ENCODE measurements at regions not wholly inside any gene's neighbourhood (a gene's known extent, or its start where the extent isn't known, plus 50 kb on each side); places are given as distances from the start of the nearest gene placed in this dataset.

DNA sequence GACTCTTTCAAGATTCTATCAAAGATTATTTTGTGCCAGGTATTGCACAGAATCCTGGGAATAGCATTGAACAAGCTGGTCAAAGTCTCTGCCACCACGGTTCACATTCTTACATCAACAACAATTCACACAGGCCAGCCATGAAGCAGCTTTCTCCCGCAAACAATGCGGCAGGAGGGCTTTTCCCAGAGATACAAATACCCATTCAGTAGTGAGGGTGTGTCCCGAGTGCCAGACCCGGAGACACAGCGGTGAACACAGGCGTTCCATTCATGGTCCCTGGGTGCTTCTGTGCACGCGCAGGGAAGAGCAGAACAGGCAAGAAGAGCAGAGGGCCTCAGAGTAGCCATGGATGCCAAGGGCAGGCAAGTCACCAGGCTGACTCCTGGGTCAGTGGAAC is 83.3 kb upstream of the PDE10A start:
- Histone ChIP-seq H3K4me1 (peaks cover 0 to 12% (median 7%) of the 10 kb centered on the region in 4 donors), H3K9me3 (no peaks in the 10 kb centered on the region), H3K27me3 (no peaks in the 10 kb centered on the region), H3K27ac (replicated peaks in 1 of 4) (no peak overlapping the region), H3K36me3 (no peaks in the 10 kb centered on the region), H3K4me3 (no peak overlapping the region)
- no peak for TF ChIP-seq POLR2A (IDR thresholded peaks at IDR 0.05; ENCODE audit: low read depth)
- no peak for TF ChIP-seq POLR2AphosphoS5 (IDR thresholded peaks at IDR 0.05)
- TF ChIP-seq, protein P1, sequence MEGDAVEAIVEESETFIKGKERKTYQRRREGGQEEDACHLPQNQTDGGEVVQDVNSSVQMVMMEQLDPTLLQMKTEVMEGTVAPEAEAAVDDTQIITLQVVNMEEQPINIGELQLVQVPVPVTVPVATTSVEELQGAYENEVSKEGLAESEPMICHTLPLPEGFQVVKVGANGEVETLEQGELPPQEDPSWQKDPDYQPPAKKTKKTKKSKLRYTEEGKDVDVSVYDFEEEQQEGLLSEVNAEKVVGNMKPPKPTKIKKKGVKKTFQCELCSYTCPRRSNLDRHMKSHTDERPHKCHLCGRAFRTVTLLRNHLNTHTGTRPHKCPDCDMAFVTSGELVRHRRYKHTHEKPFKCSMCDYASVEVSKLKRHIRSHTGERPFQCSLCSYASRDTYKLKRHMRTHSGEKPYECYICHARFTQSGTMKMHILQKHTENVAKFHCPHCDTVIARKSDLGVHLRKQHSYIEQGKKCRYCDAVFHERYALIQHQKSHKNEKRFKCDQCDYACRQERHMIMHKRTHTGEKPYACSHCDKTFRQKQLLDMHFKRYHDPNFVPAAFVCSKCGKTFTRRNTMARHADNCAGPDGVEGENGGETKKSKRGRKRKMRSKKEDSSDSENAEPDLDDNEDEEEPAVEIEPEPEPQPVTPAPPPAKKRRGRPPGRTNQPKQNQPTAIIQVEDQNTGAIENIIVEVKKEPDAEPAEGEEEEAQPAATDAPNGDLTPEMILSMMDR (IDR thresholded peaks at IDR 0.05): no peak
- no peak for TF ChIP-seq EP300 (IDR thresholded peaks at IDR 0.05)
- 84% methylated on average over 9 of the region's 9 CpGs for WGBS
- no peak for DNase-seq (ENCODE audit: extremely low spot score)
- intact Hi-C loops (cut with DNase I): no loop called here

DNA sequence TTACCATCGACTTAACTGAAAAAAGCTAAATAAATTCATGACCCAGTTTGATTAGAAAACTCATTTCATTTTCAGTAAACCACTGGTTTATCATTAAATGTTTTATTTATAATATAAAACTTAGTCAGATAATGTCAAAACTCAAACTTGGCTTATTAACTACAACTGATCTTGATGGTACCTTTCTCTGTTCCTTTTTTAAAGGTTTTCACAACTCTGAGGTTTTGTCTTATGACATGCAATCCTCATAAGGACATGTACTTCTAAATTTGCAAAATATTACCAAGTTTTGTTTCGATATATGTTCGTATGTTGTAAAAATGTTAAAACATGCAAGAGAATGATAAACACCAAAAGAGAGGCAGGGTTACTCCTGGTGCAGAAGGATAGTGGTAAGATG is 82.5 kb upstream of the PDE10A start:
- Histone ChIP-seq H3K4me1 (peaks cover 0 to 12% (median 7%) of the 10 kb centered on the region in 4 donors), H3K36me3 (no peaks in the 10 kb centered on the region), H3K27ac (replicated peaks in 1 of 4) (no peak overlapping the region), H3K9me3 (no peaks in the 10 kb centered on the region), H3K27me3 (no peaks in the 10 kb centered on the region), H3K4me3 (no peak overlapping the region)
- TF ChIP-seq EP300 (IDR thresholded peaks at IDR 0.05) (no peak), POLR2A (IDR thresholded peaks at IDR 0.05; ENCODE audit: low read depth) (no peak), POLR2AphosphoS5 (IDR thresholded peaks at IDR 0.05) (no peak)
- TF ChIP-seq, protein P1 (IDR thresholded peaks at IDR 0.05): no peak
- 95% methylated on average over 3 of the region's 3 CpGs for WGBS
- intact Hi-C loops (cut with DNase I): no loop called here
- DNase-seq (ENCODE audit: extremely low spot score): no peak

DNA sequence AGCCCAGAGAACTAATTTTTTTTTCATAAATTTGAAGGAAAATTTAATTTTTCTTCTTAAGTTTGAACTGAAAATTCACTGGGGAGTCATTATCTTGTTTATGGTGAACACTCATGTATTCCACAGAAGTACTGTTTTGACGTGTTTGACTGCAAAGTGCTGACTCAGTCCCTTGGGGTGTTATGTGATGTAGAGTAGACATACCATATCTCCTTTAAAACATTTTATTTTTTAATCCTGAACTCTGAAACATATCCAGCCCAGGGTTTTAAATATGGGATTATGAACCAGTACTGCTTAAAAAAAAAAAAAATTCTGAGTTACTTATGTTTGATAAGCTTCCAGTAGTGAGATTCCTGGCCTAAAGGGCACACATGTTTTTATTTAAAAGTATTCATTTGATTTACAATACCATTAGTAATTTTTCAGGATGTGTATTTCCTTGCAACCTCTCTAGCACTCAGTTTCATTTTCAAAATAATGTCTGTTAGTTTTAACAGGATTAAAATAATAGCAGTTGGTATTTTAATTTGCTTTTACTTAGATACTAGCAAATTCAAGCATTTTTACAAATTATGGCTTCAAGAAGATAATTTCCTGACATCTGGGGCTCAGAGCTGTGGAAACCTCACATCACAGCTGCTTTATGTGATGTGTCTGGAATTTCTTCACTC is 81.7 kb upstream of the PDE10A start:
- WGBS: 69% methylated on average over 1 of the region's 1 CpG
- Histone ChIP-seq H3K27ac (replicated peaks in 1 of 4) (no peak overlapping the region), H3K9me3 (no peaks in the 10 kb centered on the region), H3K4me1 (peaks cover 0 to 12% (median 7%) of the 10 kb centered on the region in 4 donors), H3K36me3 (no peaks in the 10 kb centered on the region), H3K27me3 (no peaks in the 10 kb centered on the region), H3K4me3 (no peak overlapping the region)
- TF ChIP-seq POLR2AphosphoS5 (IDR thresholded peaks at IDR 0.05) (no peak), POLR2A (IDR thresholded peaks at IDR 0.05; ENCODE audit: low read depth) (no peak), EP300 (IDR thresholded peaks at IDR 0.05) (no peak)
- TF ChIP-seq, protein P1 (IDR thresholded peaks at IDR 0.05): no peak
- no peak for DNase-seq (ENCODE audit: extremely low spot score)
- intact Hi-C loops (cut with DNase I): no loop called here

DNA sequence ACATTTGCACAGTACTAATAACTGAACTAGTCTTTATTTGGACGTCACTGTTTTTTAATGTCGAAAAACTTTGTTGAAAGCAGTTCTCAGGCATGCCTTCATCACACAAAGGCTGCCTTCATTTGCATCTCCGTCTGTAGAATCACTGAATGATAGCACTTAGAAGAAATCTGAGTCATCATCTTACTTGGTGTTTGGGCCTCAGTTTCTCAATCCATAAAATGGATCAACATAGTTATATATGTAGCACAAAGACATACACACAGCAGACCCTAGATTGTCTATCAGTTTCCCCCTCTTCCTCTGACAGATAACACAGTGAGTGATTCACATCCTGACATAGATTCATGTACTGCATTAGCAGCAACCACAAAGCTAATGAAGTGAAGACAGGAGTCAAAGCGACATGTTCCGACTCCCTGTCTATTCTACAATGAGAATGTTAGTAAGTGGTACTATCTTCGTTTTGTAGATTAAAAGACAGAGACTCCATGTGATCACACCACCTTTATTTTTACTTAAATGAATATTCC is 80.4 kb upstream of the PDE10A start:
- no peak for DNase-seq (ENCODE audit: extremely low spot score)
- H3K4me3 ChIP-seq: no peak overlapping the region
- no peaks in the 10 kb centered on the region for H3K27me3 ChIP-seq
- no peak for TF ChIP-seq EP300 (IDR thresholded peaks at IDR 0.05)
- no peak for TF ChIP-seq POLR2AphosphoS5 (IDR thresholded peaks at IDR 0.05)
- no peak for TF ChIP-seq POLR2A (IDR thresholded peaks at IDR 0.05; ENCODE audit: low read depth)
- TF ChIP-seq, protein P1 (IDR thresholded peaks at IDR 0.05): no peak
- H3K9me3 ChIP-seq: no peaks in the 10 kb centered on the region
- no peaks in the 10 kb centered on the region for H3K36me3 ChIP-seq
- peaks cover 0 to 8% (median 6%) of the 10 kb centered on the region in 4 donors for H3K4me1 ChIP-seq
- WGBS: 88% methylated on average over 6 of the region's 6 CpGs
- H3K27ac ChIP-seq (replicated peaks in 1 of 4): no peak overlapping the region
- intact Hi-C loops (cut with DNase I): no loop called here

Measured in esophagus muscularis mucosa (tissue), 4 donors.